ENCODE measurements at regions not wholly inside any gene's neighbourhood (a gene's known extent, or its start where the extent isn't known, plus 50 kb on each side); places are given as distances from the start of the nearest gene placed in this dataset.

GRCh38 chr2:177010861-177011260 lies 201.7 kb upstream of the HNRNPA3 start:
- DNase-seq (ENCODE audit: insufficient read length, low spot score, missing footprints): no peak
- H3K27me3 ChIP-seq (ENCODE audit: insufficient read depth, low read length): no peaks in the 10 kb centered on the region
- no peak overlapping the region for H3K27ac ChIP-seq (ENCODE audit: low read depth, low read length)
- no peaks in the 10 kb centered on the region for H3K4me1 ChIP-seq (ENCODE audit: insufficient read depth, low read length)
- no peak overlapping the region for H3K4me2 ChIP-seq (ENCODE audit: insufficient read depth, low read length)
- H3K9me3 ChIP-seq (ENCODE audit: low read depth, low read length): no peaks in the 10 kb centered on the region
- TF ChIP-seq CTCF (IDR thresholded peaks at IDR 0.05; ENCODE audit: extremely low read depth, low read depth, low read length): no peak
- H3K4me3 ChIP-seq (ENCODE audit: insufficient read depth, low read length): no peak overlapping the region
- H3K36me3 ChIP-seq (ENCODE audit: insufficient read depth, low read length): no peaks in the 10 kb centered on the region
- H2AFZ ChIP-seq (ENCODE audit: low read length): no peak overlapping the region
- H3K79me2 ChIP-seq (ENCODE audit: insufficient read depth, low read length): no peaks in the 10 kb centered on the region
- no peaks in the 10 kb centered on the region for H4K20me1 ChIP-seq (ENCODE audit: insufficient read depth, low read length)

- Histone ChIP-seq H3K9me3 (ENCODE audit: low read depth, low read length) (no peaks in the 10 kb centered on the region), H2AFZ (ENCODE audit: low read length) (no peak overlapping the region), H3K36me3 (ENCODE audit: insufficient read depth, low read length) (no peaks in the 10 kb centered on the region), H3K27ac (ENCODE audit: low read depth, low read length) (no peak overlapping the region), H4K20me1 (ENCODE audit: insufficient read depth, low read length) (no peaks in the 10 kb centered on the region), H3K4me1 (ENCODE audit: insufficient read depth, low read length) (no peaks in the 10 kb centered on the region), H3K4me2 (ENCODE audit: insufficient read depth, low read length) (no peak overlapping the region), H3K4me3 (ENCODE audit: insufficient read depth, low read length) (no peak overlapping the region), H3K27me3 (ENCODE audit: insufficient read depth, low read length) (no peaks in the 10 kb centered on the region), H3K79me2 (ENCODE audit: insufficient read depth, low read length) (no peaks in the 10 kb centered on the region)
- DNase-seq (ENCODE audit: insufficient read length, low spot score, missing footprints): no peak
- no peak for TF ChIP-seq CTCF (IDR thresholded peaks at IDR 0.05; ENCODE audit: extremely low read depth, low read depth, low read length)
These were observed 197.6 kb upstream of the HNRNPA3 start for GRCh38 chr2:177014946-177015345.

GRCh38 chr2:177015356-177015923 lies 197.2 kb upstream of the HNRNPA3 start:
- TF ChIP-seq CTCF (IDR thresholded peaks at IDR 0.05; ENCODE audit: extremely low read depth, low read depth, low read length): no peak

GRCh38 chr2:177020524-177021119 lies 192.0 kb upstream of the HNRNPA3 start:
- Histone ChIP-seq H3K4me2 (ENCODE audit: insufficient read depth, low read length) (no peak overlapping the region), H3K79me2 (ENCODE audit: insufficient read depth, low read length) (no peaks in the 10 kb centered on the region), H3K4me1 (ENCODE audit: insufficient read depth, low read length) (no peaks in the 10 kb centered on the region), H3K27ac (ENCODE audit: low read depth, low read length) (no peak overlapping the region), H4K20me1 (ENCODE audit: insufficient read depth, low read length) (no peaks in the 10 kb centered on the region), H3K36me3 (ENCODE audit: insufficient read depth, low read length) (no peaks in the 10 kb centered on the region), H2AFZ (ENCODE audit: low read length) (no peak overlapping the region), H3K9me3 (ENCODE audit: low read depth, low read length) (no peaks in the 10 kb centered on the region), H3K4me3 (ENCODE audit: insufficient read depth, low read length) (no peak overlapping the region), H3K27me3 (ENCODE audit: insufficient read depth, low read length) (no peaks in the 10 kb centered on the region)
- no peak for DNase-seq (ENCODE audit: insufficient read length, low spot score, missing footprints)
- TF ChIP-seq CTCF (IDR thresholded peaks at IDR 0.05; ENCODE audit: extremely low read depth, low read depth, low read length): no peak

More at GRCh38 chr2:177015356-177015923, 197.2 kb upstream of the HNRNPA3 start:
- no peak overlapping the region for H2AFZ ChIP-seq (ENCODE audit: low read length)
- H3K27ac ChIP-seq (ENCODE audit: low read depth, low read length): no peak overlapping the region
- H3K4me1 ChIP-seq (ENCODE audit: insufficient read depth, low read length): no peaks in the 10 kb centered on the region
- no peak for DNase-seq (ENCODE audit: insufficient read length, low spot score, missing footprints)
- H4K20me1 ChIP-seq (ENCODE audit: insufficient read depth, low read length): no peaks in the 10 kb centered on the region
- H3K4me3 ChIP-seq (ENCODE audit: insufficient read depth, low read length): no peak overlapping the region
- H3K36me3 ChIP-seq (ENCODE audit: insufficient read depth, low read length): no peaks in the 10 kb centered on the region
- H3K27me3 ChIP-seq (ENCODE audit: insufficient read depth, low read length): no peaks in the 10 kb centered on the region
- no peaks in the 10 kb centered on the region for H3K9me3 ChIP-seq (ENCODE audit: low read depth, low read length)
- no peaks in the 10 kb centered on the region for H3K79me2 ChIP-seq (ENCODE audit: insufficient read depth, low read length)
- H3K4me2 ChIP-seq (ENCODE audit: insufficient read depth, low read length): no peak overlapping the region
